Fibroblast of lung (primary cell): ENCODE measurements at regions not wholly inside any gene's neighbourhood (a gene's known extent, or its start where the extent isn't known, plus 50 kb on each side); places are given as distances from the start of the nearest gene placed in this dataset.

Experiments used
- DNase-seq, 2 donors: peaks; one replicate each; pipeline versions ENCODE4 v3.0.0 to v3.0.0-alpha.2; 2010; ENCODE audit warnings: low read depth in 2 of 2
- H2AFZ ChIP-seq: 2 replicates; pipeline ENCODE4 v1.5.1; 2012; ENCODE audit warnings: low read length, control low read depth, inconsistent platforms
- H3K27ac ChIP-seq: 2 replicates; pipeline ENCODE4 v1.5.1; 2011; ENCODE audit warnings: low read length, control low read depth; ENCODE audit not compliant: insufficient read depth
- H3K27me3 ChIP-seq: 2 replicates; pipeline ENCODE4 v1.5.1; 2011; ENCODE audit warnings: mild to moderate bottlenecking, low read length; ENCODE audit not compliant: control insufficient read depth, insufficient read depth
- H3K36me3 ChIP-seq: 2 replicates; pipeline ENCODE4 v1.5.1; 2011; ENCODE audit warnings: low read length; ENCODE audit not compliant: control insufficient read depth, insufficient read depth
- H3K4me1 ChIP-seq: 2 replicates; pipeline ENCODE4 v1.5.1; 2011; ENCODE audit warnings: low read length; ENCODE audit not compliant: control insufficient read depth, insufficient read depth; ENCODE audit errors: extremely low read depth
- H3K4me2 ChIP-seq: 2 replicates; pipeline ENCODE4 v1.5.1; 2011; ENCODE audit warnings: low read length, control low read depth; ENCODE audit not compliant: insufficient read depth; ENCODE audit errors: extremely low read depth
- H3K4me3 ChIP-seq, 4 experiments: fragments of 200-600 bp in 1 of 4; sonication (generic) in 1 of 4; replicated peaks in 1 of 4; 2 replicates each; pipeline ENCODE4 v1.5.1; 2011 to 2016; ENCODE audit warnings: low read length in 4 of 4, low read depth in 3 of 4, mild to moderate bottlenecking in 3 of 4, control low read depth in 2 of 4, inconsistent platforms in 1 of 4, mixed read lengths in 1 of 4; ENCODE audit not compliant: insufficient read depth in 1 of 4; ENCODE audit errors: control extremely low read depth in 1 of 4
- H3K79me2 ChIP-seq: 2 replicates; pipeline ENCODE4 v1.5.1; 2012; ENCODE audit warnings: mild to moderate bottlenecking, low read length, inconsistent platforms; ENCODE audit not compliant: control insufficient read depth, insufficient read depth
- H3K9ac ChIP-seq: 2 replicates; pipeline ENCODE4 v1.5.1; 2011; ENCODE audit warnings: mild to moderate bottlenecking, low read length, control low read depth; ENCODE audit not compliant: insufficient read depth
- H3K9me3 ChIP-seq: 2 replicates; pipeline ENCODE4 v1.5.1; 2012; ENCODE audit warnings: low read depth, low read length; ENCODE audit not compliant: control insufficient read depth, insufficient read depth
- H4K20me1 ChIP-seq: 2 replicates; pipeline ENCODE4 v1.5.1; 2011; ENCODE audit warnings: low read length; ENCODE audit not compliant: control insufficient read depth, insufficient read depth; ENCODE audit errors: extremely low read depth
- EZH2 ChIP-seq: IDR thresholded peaks from 2 replicates; pipeline ENCODE4 v1.5.1; 2012; ENCODE audit warnings: low read length, control low read depth, mild to moderate bottlenecking; ENCODE audit errors: missing control alignments
- TF ChIP-seq, protein P1 (sequence below), 2 donors: IDR thresholded peaks in 1 of 2; conservative IDR thresholded peaks in 1 of 2; 1 replicate in 1 of 2; 2 replicates in 1 of 2; pipeline ENCODE4 v1.5.1; 2011 to 2012; ENCODE audit warnings: low read length in 2 of 2, control low read depth in 1 of 2, inconsistent platforms in 1 of 2, low read depth in 1 of 2, mild to moderate bottlenecking in 1 of 2

DNA sequence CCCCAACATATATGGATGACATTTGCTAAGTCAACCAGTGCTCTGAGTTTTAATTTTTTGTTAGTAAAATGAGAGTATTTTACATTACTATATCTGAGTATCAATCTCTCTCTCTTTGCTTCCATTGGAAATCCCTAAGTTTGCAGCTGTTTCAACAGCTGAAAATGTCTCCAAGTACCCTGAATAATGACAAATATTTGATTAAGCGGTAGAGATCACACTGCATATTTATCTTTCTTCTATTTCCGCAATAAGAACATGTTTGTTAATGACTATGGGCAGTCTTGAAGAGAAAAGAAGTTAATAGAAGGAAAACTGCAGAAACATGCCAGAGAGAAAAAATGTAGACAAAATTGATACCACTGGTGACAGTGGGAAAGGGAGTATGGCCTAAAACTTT lies 1117.5 kb downstream of the NCAM2 start:
- TF ChIP-seq EZH2: no peak
- TF ChIP-seq, protein P1, sequence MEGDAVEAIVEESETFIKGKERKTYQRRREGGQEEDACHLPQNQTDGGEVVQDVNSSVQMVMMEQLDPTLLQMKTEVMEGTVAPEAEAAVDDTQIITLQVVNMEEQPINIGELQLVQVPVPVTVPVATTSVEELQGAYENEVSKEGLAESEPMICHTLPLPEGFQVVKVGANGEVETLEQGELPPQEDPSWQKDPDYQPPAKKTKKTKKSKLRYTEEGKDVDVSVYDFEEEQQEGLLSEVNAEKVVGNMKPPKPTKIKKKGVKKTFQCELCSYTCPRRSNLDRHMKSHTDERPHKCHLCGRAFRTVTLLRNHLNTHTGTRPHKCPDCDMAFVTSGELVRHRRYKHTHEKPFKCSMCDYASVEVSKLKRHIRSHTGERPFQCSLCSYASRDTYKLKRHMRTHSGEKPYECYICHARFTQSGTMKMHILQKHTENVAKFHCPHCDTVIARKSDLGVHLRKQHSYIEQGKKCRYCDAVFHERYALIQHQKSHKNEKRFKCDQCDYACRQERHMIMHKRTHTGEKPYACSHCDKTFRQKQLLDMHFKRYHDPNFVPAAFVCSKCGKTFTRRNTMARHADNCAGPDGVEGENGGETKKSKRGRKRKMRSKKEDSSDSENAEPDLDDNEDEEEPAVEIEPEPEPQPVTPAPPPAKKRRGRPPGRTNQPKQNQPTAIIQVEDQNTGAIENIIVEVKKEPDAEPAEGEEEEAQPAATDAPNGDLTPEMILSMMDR (conservative IDR thresholded peaks at IDR 0.05 in 1 of 2, IDR thresholded peaks at IDR 0.05 in 1 of 2; ENCODE audit: low read depth in 1 of 2, low read length in 2 of 2): no peak
- Histone ChIP-seq H3K36me3 (no peaks in the 10 kb centered on the region), H3K4me2 (no peak overlapping the region), H3K9ac (no peak overlapping the region), H3K9me3 (no peaks in the 10 kb centered on the region), H2AFZ (no peak overlapping the region), H3K4me1 (no peaks in the 10 kb centered on the region), H3K27ac (no peak overlapping the region), H3K4me3 (no peak overlapping the region), H3K27me3 (no peaks in the 10 kb centered on the region), H3K79me2 (no peaks in the 10 kb centered on the region), H4K20me1 (no peaks in the 10 kb centered on the region)
- DNase-seq: no peak

DNA sequence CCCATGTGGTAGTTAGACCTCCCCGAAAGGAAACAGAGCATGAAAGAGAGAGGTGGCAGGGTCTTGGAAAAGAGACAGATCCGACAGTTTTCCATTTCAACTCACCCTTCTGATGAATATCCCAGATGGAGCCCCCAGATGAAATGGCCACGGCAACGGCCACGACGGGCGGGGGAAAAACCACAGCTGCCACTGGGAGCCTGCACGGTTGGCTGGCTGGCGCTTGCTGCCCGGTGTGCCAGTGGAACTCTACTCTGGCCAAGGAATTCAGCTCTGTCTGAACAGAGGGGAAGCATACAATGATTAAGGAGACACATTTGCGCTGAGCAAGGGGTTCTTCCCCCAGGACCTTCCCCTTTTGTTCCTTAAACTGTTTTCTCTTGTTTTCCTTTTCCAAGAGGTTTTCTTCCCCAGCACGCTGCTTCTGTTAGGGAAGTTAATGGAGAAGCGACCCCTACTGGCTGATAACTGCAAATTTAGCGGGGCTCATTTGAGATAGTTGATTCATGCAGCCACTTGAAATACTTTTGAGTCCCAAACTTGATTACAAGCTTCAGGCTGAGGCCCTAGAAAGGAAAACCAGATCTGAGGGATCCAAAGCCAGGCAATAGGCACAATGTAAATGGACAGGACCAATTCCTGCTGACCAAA lies 1122.5 kb downstream of the NCAM2 start:
- peak in 1 of 2 donors; percentile 12 for DNase-seq
- no peaks in the 10 kb centered on the region for H3K36me3 ChIP-seq
- H3K27ac ChIP-seq: no peak overlapping the region
- H3K4me2 ChIP-seq: no peak overlapping the region
- no peaks in the 10 kb centered on the region for H4K20me1 ChIP-seq
- no peaks in the 10 kb centered on the region for H3K4me1 ChIP-seq
- H3K4me3 ChIP-seq: no peak overlapping the region
- H2AFZ ChIP-seq: no peak overlapping the region
- H3K79me2 ChIP-seq: no peaks in the 10 kb centered on the region
- no peak for TF ChIP-seq EZH2
- TF ChIP-seq, protein P1 (conservative IDR thresholded peaks at IDR 0.05 in 1 of 2, IDR thresholded peaks at IDR 0.05 in 1 of 2; ENCODE audit: low read depth in 1 of 2, low read length in 2 of 2): peak in 1 of 2 donors; percentile 39
- no peak overlapping the region for H3K9ac ChIP-seq
- no peaks in the 10 kb centered on the region for H3K27me3 ChIP-seq
- H3K9me3 ChIP-seq: no peaks in the 10 kb centered on the region

DNA sequence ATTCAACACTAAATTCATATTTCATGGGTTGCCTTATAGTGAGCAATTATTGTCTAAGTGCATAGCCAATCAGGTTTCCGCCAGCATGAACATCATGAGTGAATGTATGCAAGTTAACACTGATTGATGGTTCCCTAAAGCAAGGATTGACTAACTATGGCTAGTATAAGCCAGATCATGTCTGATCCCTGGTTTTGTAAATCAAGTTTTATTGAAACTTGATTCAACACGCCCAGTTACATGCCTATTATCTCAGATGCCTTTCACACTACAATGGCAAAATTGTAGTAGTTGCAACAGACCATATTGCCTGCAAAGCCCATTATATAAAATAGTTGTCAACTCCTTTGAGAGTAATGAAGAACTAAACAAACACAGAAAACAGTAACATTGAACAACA lies 1127.4 kb downstream of the NCAM2 start:
- no peaks in the 10 kb centered on the region for H4K20me1 ChIP-seq
- no peaks in the 10 kb centered on the region for H3K4me1 ChIP-seq
- H2AFZ ChIP-seq: no peak overlapping the region
- H3K36me3 ChIP-seq: no peaks in the 10 kb centered on the region
- no peak overlapping the region for H3K9ac ChIP-seq
- TF ChIP-seq EZH2: no peak
- TF ChIP-seq, protein P1 (conservative IDR thresholded peaks at IDR 0.05 in 1 of 2, IDR thresholded peaks at IDR 0.05 in 1 of 2; ENCODE audit: low read depth in 1 of 2, low read length in 2 of 2): no peak
- H3K4me2 ChIP-seq: no peak overlapping the region
- H3K79me2 ChIP-seq: no peaks in the 10 kb centered on the region
- no peak for DNase-seq
- no peaks in the 10 kb centered on the region for H3K9me3 ChIP-seq
- no peaks in the 10 kb centered on the region for H3K27me3 ChIP-seq
- no peak overlapping the region for H3K4me3 ChIP-seq
- no peak overlapping the region for H3K27ac ChIP-seq
